ENCODE measurements at regions not wholly inside any gene's neighbourhood (a gene's known extent, or its start where the extent isn't known, plus 50 kb on each side); places are given as distances from the start of the nearest gene placed in this dataset.
A peak's percentile ranks its signal among the peaks of the same experiment; 100 is the strongest.
"Not testable (repeated sequence)": the region's sequence is repeated elsewhere in the genome, so short reads cannot be mapped to it uniquely, and the experiment has no call there.

GRCh38 chr9:61330342-61331092 lies 140.7 kb downstream of the SPATA31A7 start:
- DNase-seq (ENCODE audit: low spot score): peak; percentile 32

GRCh38 chr9:61356936-61357335 lies 167.1 kb downstream of the SPATA31A7 start:
- not testable (repeated sequence) for DNase-seq (ENCODE audit: low spot score)

DNA sequence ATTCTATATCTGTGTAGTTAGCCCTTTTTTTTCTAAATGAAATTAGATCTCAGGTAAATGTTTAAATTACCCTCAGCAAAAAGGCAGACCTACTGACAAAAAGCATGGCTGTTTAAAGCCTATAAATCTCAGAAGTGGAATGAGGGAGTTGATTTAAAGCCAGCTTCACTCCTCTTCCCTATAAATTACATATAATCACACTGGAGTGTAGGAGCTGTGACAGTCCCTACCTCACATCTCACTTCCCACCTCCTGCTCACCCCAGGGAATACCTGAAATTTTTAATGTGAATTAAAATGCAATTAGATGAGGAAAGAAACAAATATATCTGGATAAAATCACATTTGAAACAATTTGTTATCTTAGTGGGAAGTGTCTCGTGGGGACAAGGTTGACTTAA lies 184.6 kb downstream of the SPATA31A7 start:
- DNase-seq (ENCODE audit: low spot score): not testable (repeated sequence)

DNA sequence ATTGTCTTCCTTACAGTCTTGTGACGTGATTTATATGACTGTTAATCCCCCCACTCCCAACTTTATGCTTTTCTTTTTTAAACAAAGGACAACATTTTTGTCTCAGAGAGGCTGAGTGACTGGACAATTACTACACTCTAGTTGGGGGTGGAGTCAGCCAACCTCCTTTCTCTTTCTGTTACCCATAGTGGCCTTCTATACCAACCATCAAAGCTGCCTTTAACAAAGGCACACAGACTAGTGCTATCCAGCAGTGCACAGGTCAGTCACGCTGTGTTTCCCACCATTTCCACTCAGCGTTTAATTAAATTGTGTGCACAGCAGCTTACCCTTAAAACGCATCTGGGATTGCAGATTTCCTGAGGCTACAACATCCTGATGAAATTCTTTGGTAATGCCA lies 186.3 kb downstream of the SPATA31A7 start:
- not testable (repeated sequence) for DNase-seq (ENCODE audit: low spot score)

GRCh38 chr9:61386035-61386815 lies 196.4 kb downstream of the SPATA31A7 start:
- DNase-seq (ENCODE audit: low spot score): not testable (repeated sequence)

DNA sequence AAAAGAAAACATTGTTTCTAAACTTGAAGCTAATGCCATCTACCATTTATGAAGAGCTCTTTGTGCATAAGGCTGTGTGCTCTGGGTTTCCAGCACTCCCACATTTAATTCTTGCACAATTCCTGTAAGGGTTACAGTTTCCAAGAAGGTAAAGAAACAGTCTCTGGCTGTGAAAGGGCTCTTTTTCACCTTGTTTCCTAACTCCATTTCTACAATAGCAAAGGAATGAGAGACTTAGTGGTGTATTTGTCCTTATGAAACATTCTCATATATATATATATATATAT lies 196.9 kb downstream of the SPATA31A7 start:
- not testable (repeated sequence) for DNase-seq (ENCODE audit: low spot score)

DNA sequence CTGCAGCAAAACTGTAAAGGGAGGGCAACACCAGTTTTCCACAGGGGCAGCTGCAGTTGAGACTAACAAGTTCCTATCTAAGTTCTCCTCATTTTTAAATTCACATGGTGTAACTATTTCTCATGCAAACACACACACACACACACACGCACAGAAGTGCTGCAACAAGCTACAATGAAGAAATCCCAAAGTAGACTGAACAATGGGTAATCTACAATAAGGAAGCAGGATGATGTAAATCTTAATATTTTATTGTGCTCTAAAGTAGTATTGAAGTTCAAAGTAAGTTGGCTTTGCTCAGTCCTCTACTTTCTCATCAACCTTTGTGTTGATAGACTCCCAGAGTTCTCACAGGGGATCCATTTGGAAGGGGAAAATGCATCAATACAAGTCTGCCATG lies 212.9 kb downstream of the SPATA31A7 start:
- not testable (repeated sequence) for DNase-seq (ENCODE audit: low spot score)

- not testable (repeated sequence) for DNase-seq (ENCODE audit: low spot score)
Observed at GRCh38 chr9:61411933-61412605, 222.2 kb downstream of the SPATA31A7 start.

DNA sequence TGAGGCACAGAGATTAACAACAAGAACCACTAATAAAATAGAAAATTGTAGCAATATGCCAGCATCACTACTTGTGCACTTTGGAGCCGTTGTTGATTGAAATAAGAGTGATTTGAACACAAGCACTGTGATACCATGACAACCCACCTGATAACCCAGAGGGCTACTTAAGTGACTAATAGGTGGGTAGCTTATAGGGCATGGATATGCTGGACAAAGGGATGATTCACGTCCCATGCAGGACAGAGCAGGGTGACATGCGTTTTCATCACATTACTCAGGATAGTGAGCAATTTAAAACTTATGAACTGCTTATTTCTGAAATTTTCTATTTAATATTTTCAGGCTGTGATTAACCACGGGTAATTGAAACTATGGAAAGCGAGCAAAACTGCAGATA lies 222.9 kb downstream of the SPATA31A7 start:
- DNase-seq (ENCODE audit: low spot score): not testable (repeated sequence)

- DNase-seq (ENCODE audit: low spot score): not testable (repeated sequence)
Observed at GRCh38 chr9:61418174-61418573, 228.3 kb downstream of the SPATA31A7 start.

DNA sequence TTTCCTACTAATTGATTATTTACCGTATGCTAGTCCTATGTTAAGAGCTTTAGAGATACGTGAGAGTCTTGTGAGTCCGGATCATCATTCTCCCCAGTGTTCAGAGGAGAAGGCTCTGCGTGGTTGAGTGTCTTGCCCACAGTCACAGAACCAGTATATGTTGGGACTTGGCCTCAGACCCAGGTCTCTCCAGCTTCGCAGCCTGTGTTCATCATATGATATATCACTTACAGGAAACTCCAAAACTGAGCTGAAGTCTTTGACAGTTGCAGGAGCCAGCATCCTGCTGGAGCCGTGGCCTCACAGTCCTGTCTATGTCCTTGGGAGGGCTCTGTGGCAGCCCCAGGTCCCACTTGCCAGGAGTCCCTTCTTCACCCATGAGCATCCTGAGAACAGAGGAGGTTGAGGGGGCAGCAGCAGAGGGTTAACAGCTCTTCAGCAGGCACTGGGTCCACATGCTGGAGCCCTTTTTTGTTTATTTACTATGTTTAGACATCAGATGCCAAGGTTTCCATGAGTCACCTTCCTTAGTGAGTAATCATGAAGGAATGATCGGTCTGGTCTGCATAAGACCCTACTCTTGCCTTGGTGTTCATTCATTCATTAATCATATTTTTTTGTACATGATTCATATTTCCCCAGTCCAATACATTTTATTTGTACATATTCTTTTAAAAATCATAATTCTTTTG lies 230.6 kb downstream of the SPATA31A7 start:
- DNase-seq (ENCODE audit: low spot score): not testable (repeated sequence)

DNA sequence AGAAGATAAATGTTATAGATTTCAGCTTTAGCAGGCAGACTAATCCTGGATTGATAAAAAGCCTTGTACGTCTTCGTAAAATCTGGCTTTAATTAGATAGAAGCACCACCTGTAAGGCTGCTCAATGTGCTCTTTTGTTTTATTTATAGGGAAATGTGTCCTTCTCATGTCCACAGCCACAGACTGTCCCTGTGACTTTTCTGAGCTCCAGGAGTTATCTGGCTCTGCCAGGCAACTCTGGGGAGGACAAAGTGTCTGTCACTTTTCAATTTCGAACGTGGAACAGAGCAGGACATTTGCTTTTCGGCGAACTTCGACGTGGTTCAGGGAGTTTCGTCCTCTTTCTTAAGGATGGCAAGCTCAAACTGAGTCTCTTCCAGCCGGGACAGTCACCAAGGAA lies 257.4 kb downstream of the SPATA31A7 start:
- not testable (repeated sequence) for DNase-seq (ENCODE audit: low spot score)

DNA sequence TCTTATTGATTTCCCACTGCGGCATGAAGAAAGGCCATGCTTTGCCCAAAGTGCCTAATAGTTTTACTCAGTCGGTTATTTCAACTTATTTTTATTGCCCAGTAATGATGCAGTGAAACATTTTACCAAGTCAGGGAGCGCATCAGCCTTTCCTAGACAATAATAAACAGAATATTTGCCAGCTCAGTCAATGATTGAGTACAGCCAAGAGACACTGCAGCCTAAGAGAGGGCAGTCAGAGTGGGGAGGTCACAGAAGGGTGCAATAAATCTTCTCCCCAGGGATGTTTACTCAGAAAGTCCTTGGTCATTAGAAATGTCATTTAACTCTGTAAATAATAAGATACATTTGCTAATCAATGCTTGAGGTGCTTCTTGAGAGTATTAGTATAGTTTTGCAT lies 271.0 kb downstream of the SPATA31A7 start:
- not testable (repeated sequence) for DNase-seq (ENCODE audit: low spot score)
